Fibroblast of pulmonary artery (primary cell): ENCODE measurements at regions not wholly inside any gene's neighbourhood (a gene's known extent, or its start where the extent isn't known, plus 50 kb on each side); places are given as distances from the start of the nearest gene placed in this dataset.

Experiments used
- DNase-seq: peaks from one replicate; pipeline ENCODE4 v3.0.0-alpha.2; 2010; ENCODE audit warnings: low read depth
- H3K4me3 ChIP-seq: replicated peaks from 2 replicates; pipeline ENCODE4 v1.5.1; 2011; ENCODE audit warnings: low read depth, mild to moderate bottlenecking, control low read depth, low read length, moderate library complexity
- TF ChIP-seq, protein P1 (sequence below): IDR thresholded peaks from 2 replicates; pipeline ENCODE4 v1.5.1; 2011; ENCODE audit warnings: mild to moderate bottlenecking, control low read depth, low read length, inconsistent platforms; ENCODE audit errors: missing control alignments

DNA sequence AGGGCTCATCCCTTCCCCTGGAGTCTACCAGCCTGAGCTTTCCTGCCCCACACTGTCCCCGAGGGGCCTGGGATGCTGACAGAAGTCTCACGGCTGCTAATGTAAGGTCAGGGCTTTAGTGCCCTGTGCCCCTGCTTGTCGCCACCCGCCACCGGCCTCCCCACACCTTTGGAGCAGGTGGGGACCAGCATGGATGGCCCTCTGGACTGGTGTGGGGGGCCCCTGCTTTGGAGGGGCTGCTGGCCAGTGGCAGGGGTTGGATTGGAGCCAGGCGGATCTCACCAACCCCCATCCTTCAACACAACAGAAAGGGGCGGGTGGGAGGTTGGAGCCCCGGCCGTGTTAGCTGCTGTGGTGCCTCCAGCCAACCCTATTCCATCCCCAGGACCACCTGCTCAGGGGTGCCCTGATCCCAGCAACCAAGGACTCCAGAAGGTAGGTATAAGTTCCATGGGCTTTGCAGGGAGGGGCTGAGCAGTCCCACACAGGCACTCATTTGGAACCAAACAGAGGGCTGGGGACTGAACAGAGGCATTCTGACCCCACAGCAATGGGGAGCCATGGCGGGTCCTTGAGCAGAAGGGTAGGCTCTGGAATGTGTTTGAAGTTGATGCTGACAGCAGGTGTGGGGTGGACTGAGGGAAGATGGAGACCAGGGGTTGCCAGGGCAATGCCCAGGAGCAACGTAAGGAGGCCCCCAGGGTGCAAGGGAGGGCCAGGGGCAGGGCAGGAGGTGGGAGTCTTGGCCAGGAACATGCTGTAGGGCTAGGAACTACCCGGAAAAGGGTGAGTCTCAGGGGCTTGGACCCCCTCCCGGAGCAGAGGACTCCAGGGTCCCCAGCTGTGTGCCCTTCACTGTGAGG, 145.1 kb upstream of the C14orf180 start:
- no peak for DNase-seq
- TF ChIP-seq, protein P1, sequence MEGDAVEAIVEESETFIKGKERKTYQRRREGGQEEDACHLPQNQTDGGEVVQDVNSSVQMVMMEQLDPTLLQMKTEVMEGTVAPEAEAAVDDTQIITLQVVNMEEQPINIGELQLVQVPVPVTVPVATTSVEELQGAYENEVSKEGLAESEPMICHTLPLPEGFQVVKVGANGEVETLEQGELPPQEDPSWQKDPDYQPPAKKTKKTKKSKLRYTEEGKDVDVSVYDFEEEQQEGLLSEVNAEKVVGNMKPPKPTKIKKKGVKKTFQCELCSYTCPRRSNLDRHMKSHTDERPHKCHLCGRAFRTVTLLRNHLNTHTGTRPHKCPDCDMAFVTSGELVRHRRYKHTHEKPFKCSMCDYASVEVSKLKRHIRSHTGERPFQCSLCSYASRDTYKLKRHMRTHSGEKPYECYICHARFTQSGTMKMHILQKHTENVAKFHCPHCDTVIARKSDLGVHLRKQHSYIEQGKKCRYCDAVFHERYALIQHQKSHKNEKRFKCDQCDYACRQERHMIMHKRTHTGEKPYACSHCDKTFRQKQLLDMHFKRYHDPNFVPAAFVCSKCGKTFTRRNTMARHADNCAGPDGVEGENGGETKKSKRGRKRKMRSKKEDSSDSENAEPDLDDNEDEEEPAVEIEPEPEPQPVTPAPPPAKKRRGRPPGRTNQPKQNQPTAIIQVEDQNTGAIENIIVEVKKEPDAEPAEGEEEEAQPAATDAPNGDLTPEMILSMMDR = no peak
- no peak overlapping the region for H3K4me3 ChIP-seq

- no peak for DNase-seq
- TF ChIP-seq, protein P1 = no peak
- H3K4me3 ChIP-seq = no peak overlapping the region
Measured at GRCh38 chr14:104435147-104436046, 144.2 kb upstream of the C14orf180 start.

DNA sequence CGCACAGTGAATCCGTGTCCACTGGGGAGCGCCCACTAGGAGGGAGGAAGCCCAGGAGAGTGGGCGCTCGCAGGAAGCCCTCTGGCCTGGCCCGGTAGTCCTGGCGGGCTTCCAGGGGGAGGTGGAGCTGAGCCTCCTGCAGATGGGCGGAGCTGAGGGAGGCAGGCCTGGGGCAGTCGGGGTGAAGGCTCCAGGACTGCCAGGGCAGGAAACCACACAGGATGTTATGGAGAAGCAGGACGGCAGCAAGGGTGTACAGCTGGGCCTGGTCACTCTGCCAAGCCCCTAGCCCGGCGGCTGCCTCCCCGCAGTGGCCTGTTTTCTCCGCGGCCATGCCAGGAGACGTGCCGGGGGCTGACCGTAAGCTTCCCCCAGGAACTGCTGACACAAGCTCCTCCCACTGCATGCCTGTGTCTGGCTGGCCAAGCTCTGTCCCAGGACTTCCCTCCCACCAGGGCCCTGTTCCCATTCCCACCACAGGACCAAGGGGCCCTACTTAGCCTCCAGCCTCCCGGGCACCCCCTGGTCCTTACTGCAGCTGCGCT, 143.4 kb upstream of the C14orf180 start:
- TF ChIP-seq, protein P1 = no peak
- no peak overlapping the region for H3K4me3 ChIP-seq
- DNase-seq = peak; percentile 64

DNA sequence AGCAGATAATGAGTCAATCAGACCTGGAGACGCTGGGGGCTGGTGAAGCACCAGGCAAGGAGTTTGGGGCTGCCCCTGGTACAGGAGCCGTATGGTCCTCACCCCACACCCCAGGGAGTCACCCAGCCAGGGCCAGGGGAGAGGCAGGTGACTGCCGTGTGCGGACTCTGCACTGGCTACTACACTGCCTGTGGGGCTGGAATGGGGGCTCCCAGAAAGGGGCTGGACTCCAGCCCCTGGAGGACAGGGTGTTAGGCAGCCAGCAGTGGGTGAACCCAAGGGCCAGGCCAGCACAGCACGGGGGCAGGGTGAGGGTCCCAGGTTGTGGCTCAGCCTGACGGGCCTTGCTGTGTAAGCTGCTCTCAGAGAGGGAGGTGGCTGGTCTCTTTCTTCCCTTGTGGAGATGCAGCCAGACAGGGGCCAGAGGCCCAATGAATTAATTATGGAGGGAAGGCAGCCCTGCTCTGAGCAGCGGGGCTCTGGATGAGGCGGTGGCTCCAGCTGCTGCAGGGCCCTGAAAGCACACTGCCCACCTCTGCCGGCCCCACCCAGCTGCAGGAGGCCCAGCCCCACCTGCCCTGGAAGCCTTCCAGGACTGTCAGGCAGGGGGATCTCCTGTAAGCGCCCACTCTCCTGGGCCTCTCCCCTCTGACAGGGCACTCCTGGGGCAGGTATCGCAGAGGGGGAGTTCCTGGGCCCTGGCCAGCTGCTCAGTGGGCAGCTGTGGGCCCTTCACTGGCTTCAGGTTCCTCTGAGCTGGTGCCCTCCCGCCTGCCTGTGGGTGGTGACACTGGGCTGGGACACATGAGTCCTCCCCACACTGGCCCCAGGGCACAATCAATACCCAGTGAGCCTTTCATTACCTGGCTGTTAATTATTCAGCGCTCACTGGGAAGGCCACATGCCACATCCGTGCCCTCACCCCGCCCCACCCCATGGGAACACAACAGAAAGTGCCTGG, 142.5 kb upstream of the C14orf180 start:
- H3K4me3 ChIP-seq = no peak overlapping the region
- TF ChIP-seq, protein P1 = no peak
- DNase-seq = no peak

- DNase-seq = no peak
- H3K4me3 ChIP-seq = no peak overlapping the region
- TF ChIP-seq, protein P1 = no peak
Measured at GRCh38 chr14:104437703-104438102, 141.9 kb upstream of the C14orf180 start.
